NCI-H2081 treated with DMSO at 0.1 percent for 48 hours (cell line): ENCODE measurements at regions not wholly inside any gene's neighbourhood (a gene's known extent, or its start where the extent isn't known, plus 50 kb on each side); places are given as distances from the start of the nearest gene placed in this dataset.
"Not testable (repeated sequence)": the region's sequence is repeated elsewhere in the genome, so short reads cannot be mapped to it uniquely, and the experiment has no call there.

Source experiments
- DNase-seq: peaks from one replicate; lab custom pipeline; 2025; lab: John Stamatoyannopoulos, UW

DNA sequence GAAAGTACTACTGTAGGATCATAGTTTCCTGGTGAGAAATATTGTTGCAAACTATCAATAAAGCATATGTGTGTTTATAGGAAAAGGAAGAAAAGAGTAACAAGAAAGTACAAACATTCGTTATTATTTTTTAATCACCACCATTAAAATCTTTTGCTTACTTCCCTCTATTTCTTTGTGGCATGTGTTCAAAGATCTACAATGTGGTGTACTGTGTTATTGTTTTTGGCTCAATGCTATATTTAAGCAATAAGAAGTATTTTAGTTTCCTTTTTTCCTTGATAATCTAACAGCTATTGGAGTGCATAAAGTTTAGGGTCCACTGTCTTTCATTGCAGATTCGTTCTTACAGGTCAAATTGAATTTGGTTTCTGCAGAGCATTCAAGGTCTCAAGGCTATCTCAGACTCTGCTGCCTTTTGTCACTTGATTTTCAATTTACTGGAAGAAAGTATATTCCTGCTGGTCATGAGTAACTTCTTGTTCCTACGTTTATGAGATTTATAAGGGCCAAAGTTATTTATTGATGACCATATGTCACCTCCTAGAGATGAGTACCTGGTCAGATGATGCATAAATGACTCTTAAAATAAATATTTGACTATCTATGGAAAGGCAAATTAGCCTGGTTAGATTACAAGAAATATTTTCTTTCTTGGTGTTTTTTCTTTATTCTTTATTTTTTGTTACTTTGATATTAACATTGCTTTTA lies 323.0 kb downstream of the TMEM167A start:
- DNase-seq: no peak

DNA sequence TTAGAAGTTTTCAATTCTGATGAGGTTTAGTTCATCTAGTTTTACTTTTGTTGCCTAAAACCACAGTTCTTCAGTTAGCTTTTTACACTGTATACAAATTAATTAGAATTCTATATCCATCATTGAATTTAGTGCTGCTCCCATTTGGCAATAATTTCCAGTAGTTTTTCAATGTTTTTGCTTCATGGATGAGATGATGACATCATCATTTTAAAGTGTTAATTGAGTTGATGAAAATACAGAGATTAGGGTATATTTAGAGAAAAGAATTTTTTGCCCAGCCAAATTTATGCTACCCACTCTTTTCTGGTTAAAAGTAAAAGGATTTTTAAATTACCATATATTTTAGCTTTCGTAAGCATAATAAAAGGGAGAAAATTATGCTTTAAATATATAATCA lies 323.8 kb downstream of the TMEM167A start:
- DNase-seq: no peak

DNA sequence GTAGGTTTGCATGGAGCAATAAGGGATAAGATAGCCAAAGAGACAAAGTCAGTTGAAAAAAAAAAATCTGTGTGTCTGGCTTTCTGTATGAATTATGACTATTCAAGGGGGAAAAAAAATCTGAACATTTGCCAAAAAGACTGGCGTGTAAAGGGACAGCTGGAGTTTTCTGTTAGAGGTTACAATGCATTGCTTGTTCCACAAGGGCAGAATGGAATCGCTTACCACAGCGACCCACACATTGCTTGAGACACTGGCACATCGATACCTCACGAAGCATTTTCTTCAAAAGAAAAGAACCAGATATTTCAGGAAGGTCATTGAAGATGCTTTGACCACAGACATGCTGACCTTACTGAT lies 327.8 kb downstream of the TMEM167A start:
- no peak for DNase-seq

DNA sequence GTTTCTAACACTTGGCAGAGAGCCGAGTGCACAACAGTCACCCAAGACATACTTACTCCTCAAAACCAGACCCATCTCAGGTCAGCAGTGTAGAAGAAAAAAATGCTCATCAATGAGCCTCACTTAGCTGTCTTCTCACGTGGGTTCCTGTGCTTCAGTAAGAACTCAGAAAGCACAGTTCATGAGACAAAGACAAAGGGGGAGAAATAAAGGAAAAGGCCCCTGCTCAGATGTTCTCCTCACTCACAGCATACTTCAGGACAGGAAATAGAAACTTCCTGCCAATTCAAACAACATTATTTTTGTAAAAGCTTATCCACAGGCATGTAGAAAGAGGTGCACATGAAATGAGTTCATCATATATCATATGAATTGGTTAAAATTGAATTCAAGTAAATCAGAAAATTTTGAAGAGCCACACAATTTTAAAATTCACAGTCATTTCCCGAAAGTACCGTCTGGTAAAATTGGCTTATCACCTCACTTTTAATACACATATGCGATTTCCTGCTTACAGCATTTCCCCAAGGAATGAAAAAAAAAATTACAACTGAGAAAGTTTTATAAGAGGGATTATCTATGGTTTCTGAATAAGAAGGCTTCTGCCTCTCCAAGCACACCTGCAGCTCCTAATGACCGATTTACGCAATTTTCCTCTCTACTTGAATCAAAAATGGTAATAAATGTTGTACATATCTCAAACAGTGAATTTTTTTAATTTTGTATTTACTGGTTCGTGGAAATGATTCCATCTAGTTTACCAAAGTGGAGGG lies 328.3 kb downstream of the TMEM167A start:
- DNase-seq: no peak

DNA sequence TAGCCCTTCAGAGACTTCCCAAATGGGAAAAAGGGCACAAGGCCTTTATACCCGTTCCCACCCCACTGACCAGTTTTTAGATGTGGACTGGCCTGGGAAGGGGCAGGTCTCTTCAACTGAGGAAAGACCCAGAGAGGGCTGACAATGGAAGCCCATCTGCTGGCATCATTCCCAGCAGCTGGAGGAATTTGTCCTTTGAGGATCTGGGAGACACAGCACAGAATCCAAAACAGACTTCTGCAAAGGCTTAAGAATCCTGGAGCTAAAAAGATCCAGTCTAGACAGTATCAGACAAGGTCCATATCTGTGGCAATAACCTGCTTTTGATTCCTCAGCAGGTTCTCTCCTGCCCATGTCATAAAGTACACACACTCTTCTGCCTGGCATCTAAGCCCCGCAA lies 329.2 kb downstream of the TMEM167A start:
- DNase-seq: no peak

DNA sequence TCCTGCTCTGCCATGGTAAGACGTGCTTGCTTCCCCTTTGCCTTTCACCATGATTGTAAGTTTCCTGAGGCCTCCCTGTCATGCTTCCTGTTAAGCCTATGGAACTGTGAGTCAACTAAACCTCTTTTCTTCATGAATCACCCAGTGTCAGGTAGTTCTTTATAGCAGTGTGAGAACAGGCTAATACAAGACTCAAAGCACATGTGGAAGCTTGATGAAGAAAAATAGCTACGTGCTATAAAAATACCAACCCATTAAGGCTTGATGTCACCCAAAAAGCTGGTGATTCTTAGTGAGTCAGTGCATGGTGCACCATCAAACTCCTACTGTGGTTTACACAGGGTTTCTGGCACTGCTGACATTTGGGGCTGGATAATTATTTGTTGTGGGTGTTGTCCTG lies 332.2 kb downstream of the TMEM167A start:
- DNase-seq: no peak

DNA sequence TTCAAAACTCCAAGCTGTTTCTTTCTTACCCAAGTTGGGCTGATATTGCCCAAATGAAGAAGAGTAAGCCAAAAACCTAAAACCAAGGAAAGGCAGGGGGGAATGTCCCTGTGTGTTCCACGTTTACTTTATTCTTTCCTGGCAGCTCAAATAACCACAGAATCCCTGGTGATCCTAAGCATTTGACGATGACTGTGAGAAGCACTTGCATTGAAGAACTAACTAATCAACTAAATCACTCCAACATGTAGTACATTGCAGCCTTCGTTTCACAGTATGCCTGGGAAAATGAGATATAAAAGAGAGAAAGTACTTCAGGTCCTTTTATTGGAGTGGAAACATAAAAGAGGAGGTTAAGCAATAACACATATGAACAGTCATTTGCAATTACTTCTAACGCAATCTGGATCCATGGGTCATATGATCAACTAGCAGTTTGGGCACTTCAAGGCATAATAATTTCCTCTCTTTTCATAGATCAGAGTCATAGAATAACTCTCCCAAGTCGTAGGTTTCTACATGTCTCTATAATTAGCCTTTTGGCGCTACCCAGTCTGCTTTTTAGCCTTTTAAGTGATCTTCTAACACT lies 338.4 kb downstream of the TMEM167A start:
- DNase-seq: no peak

DNA sequence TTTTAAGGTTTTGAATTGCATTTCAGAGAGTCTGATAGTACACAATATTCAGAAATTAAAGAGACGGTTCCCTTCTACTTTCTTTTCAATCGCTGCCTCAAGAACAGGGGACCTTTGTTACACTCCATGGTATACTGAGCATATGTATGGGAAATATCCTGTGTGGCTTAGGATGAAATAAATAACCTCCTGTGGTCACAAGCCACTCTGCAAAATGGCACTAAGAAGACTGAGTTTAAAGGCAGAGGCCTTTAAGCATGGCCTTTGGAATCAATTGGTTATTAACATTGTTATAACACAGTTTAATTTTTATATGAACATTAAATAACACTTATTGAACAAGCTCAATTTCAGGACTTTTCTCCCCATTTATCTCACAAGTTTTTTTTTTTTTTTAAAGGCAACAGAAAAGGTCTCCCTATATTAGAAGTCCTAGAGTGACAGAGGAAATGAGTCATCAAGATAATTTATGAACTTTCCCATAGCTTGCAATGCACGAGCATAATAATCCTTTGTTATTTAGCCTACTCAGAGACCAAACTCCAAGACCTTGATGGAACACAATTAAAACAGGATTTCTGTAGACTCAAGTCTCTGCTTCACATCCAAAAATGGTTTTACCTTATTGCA lies 341.9 kb downstream of the TMEM167A start:
- DNase-seq: no peak

DNA sequence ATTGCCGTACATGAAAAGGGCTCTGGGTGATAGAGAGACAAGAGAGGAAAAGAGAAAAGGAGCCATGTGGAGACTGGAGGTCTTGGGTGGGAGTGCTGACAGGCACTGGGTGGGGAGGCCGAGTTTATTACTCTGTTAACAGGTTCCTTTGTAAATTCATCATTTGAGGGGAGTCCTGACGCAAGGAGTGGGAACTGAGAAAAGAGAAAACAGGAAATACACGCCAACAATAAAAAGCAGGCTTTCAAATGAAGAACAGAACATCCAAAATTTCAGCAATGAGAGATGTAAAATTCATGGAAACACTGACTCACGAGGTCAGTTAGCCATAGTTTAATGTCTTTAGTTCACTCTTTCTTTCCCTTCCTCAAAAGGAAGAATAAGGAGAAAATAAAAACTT lies 342.8 kb downstream of the TMEM167A start:
- DNase-seq: no peak

DNA sequence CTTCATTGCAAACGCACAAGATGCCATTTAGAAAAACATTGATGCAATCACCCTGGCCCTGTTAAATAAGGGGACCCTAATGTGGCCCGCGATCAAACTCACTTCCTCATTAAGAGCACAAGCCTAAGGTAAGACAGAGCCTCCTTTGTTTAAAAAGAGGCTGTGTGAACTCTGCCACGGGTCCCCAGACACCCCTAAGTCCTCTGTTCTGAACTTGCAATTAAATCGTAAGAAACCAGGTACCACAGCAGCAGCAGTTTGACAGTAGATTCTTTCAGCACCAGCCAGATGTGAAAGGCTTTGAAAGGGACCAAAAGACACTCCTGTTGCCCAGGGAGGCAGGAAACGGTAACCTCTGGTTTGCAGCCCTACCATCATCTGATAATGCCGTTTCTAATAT lies 346.3 kb downstream of the TMEM167A start:
- no peak for DNase-seq

DNA sequence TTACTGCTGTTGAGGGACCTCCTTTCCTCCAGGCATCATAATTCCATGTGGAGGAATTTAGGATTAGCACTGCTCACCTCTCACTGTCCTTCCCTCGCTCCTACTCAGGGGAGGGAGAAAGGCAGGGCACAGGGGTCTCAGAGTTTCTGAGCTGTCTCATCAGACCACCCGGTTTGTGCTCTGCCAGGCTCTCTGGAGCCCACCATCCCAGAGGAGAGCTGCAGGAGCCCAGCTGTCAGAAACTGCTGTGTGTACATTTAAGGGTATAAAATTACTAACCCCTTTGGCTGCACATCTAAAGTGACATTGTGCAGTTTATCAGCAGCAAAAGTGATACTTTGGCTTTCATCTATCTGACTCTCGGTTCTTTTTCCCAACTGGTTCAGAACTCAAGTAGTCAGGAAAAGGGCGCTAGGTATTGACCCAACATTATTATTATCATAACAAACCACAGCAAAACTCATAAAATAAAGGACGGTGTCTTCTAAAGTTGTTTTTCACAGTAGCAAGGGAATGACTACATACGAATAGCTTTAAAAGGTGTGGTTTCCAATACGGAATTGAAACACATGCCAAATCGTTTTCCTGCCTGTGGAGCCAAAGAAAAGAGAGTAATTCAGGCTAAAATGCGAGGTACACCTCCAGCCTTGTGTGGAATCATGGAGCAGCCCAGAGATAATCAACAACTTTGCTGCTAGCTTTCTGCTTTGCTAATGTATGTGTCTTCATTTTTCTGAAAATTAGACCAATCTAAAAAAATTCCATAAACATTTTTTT lies 348.1 kb downstream of the TMEM167A start:
- no peak for DNase-seq

DNA sequence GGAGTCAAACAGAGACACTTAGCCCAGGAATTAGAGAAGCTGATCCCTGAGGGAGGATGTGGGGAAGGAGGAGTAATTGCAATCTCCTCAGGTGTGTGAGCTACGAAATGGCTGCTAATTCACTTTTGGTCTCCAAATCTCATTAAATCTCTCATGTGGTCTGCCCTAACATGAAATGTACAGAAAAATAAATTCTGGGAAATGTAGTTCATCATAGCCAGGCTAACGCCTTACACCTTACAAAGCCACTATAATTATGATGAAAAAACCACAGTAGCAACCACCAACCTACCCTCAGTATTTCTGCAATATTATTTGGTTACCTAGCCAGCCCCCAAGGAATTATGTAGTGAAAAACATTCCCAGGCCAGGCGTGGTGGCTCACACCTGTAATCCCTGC lies 354.0 kb downstream of the TMEM167A start:
- no peak for DNase-seq

DNA sequence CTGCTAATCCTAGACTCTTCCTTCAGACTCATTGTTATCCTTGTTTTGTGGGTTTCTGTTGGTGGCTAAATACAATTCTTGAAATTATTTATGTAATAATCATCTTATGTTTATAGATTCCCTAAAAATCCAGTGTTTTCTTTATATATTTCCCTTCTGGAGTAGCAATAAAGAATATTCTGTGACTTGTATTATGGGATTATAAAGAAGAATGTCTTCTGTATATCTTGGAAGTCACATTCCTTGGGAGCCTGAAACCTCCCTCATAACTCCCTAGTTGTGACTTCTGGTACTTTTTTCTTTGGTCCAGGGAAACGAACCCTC lies 356.1 kb downstream of the TMEM167A start:
- DNase-seq: no peak

DNA sequence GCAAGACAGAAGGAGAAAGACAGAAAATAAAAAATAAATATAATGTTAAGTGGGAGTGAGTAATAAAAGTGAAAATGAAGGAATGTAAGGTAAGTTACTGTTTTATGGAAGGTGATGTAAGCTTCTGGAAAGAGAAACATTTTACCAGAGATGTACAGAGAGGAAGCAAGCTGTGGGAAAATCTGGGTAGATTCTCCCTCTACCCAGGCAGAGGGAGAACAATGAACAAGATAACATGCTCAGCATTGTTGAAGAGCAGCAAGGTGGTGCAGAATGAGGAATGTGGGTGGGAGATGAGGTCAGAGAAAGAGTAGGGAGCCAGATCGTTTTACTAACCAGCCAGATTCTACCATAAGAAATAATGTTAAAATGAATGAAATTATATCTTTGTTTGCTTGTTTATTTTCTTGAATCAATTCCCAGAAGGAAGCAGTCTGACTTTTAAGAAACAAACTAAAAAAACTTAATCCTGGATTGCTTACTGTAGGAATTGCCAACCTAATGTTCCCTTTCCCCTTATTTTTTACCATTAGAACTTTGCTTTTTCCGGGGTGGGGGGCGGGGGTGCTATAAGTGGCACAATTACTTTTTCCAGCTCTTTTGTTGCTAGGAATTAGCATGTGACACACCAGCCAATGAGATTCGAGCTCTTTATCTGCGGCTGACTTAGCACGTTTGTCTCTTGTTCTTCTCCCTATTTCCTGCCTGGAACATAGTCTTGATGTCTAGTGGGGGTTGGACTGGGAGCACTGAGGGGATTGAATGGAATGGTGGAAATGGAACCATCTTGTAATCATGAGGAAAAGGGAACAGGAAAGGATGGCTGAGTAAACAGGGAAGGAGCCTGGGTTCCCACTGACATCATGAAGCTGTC lies 356.7 kb downstream of the TMEM167A start:
- no peak for DNase-seq

DNA sequence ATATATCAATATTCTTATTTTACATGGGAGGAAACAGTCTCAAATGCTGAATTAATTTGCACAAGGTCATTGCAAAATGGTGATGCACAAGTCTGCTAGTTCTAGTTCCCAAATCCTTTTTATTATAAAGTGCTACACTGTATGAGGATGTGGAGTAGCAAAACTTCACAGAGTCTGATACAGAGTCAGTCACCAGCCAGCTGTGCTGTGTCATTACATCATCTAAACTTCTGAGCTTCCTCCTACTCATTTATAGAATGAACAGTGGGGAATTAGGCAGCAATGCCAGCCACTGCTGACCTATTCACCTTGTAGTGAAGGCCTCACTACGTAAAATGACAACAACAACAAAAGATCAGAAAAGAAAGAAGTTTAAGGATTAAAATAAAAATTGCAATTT lies 357.8 kb downstream of the TMEM167A start:
- DNase-seq: no peak

DNA sequence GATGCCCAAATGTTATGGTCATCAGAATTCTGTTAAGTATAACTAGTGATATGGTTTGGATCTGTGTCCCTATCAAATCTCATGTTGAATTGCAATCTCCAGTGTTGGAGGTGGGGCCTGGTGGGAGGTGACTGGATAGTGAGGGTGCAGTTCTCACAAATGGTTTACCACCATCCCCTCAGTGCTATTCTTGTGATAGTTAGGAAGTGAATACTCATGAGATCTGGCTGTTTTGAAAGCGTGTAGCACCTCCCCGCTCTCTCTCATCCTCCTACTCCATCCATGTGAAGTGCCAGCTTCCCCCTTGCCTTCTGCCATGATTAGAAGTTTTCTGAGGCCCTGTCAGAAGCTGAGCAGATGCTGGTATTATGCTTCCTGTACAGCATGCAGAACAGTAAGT lies 359.5 kb downstream of the TMEM167A start:
- DNase-seq: no peak

DNA sequence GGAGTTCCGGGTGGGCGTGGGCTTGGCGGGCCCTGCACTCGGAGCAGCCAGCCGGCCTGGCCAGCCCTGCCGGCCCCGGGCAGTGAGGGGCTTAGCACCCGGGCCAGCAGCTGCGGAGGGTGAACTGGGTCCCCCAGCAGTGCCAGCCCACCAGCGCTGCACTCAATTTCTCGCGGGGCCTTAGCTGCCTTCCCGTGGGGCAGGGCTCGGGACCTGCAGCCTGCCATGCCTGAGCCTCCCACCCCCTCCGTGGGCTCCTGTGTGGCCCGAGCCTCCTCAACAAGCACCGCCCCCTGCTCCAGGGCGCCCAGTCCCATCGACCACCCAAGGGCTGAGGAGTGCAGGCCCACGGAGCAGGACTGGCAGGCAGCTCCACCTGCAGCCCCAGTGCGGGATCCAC lies 362.5 kb downstream of the TMEM167A start:
- DNase-seq: not testable (repeated sequence)

DNA sequence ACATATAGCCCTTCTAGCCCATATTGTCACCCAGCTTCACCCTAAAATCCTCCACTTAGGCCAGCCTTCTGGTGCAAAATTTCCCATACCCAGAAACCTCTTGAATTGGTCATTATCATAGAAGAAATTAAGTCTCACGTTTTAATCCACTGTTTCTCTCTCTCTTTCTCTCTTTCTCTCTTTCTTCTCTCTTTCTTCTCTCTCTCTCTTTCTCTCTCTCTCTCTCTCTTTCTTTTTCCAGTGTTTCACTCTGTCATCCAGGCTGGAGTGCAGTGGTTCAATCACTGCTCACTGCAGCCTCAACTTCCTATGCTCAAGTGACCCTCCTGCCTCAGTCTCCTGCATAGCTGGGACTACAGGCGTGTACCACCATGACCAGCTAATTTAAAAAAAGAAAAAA lies 363.4 kb downstream of the TMEM167A start:
- no peak for DNase-seq

DNA sequence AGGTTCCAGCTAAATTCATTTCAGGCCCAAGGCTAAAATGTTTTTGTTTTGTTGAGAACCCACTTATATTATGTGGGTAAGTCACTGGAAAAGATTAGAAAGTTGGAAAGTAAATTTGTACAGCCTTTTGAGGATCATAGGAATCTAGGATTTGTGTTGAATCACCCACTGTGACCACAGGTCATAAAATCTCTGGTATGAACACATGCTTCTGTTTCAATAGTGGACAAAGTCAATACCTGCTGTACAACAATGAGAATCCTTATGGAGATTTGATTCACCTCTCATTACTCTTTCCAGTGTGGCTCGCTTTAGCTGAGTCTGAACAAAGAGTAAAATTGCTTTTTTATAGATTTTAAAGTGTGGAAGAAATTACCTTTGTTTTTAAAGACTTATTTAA lies 369.5 kb downstream of the TMEM167A start:
- DNase-seq: no peak

DNA sequence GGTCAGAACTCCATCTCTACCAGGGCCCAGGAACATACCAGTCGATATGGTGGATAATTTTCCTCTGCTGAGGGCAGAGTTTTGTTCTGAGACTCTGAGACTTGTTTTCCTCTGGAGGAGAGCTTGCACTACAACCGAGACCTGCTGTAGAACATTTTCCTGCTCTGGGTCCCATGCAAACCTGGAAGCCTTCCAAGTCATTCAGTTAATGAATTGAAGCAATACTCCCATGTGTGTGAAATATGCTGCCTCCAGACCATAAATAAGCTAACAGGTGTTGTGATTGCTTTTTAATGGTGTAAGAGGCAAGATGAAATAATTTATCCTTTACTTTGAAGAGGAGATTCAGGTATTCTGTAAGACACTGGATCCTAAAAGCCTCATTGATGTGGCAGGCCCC lies 372.8 kb downstream of the TMEM167A start:
- DNase-seq: no peak

DNA sequence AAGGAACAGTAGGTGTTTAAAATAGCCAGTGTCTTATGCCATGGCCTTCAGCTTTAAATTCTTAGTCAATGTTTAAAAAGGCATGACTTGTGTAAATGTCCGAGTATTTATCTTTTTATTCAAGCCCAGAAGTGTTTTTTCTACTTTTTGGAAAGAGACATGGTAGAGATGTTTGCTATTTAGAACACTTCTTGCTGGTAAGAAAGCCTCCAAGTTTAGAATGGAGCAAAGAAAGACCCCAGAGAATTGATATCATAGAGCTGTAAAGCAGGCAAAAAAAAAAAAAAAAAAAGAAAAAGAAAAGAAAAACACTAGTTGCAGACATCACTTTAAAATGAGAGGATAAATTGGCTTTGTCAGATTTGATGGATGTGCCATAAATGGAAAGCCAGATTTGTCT lies 375.1 kb downstream of the TMEM167A start:
- no peak for DNase-seq
